Esophagus squamous epithelium (tissue), 4 donors: ENCODE measurements at regions not wholly inside any gene's neighbourhood (a gene's known extent, or its start where the extent isn't known, plus 50 kb on each side); places are given as distances from the start of the nearest gene placed in this dataset.

ENCODE experiments used
- CTCF ChIP-seq, 6 experiments: fragments of 450-650 bp in 4 of 6; fragments of 200-600 bp in 2 of 6; sonication (generic) in 2 of 6; IDR thresholded peaks; one replicate each; pipeline ENCODE4 v1.5.1; 2016 to 2019; ENCODE audit warnings: antibody characterized with exemption in 6 of 6, mild to moderate bottlenecking in 4 of 6, moderate library complexity in 4 of 6
- POLR2A ChIP-seq, 4 donors: fragments of 450-650 bp; IDR thresholded peaks; one replicate each; pipeline ENCODE4 v1.6.1; 2017; ENCODE audit warnings: antibody characterized with exemption in 4 of 4, mild to moderate bottlenecking in 4 of 4, moderate library complexity in 3 of 4

GRCh38 chrX:98523521-98523920 lies 1639.8 kb downstream of the RPA4 start:
- TF ChIP-seq CTCF (IDR thresholded peaks at IDR 0.05) (no peak), POLR2A (IDR thresholded peaks at IDR 0.05) (no peak)
